Gastrocnemius medialis (tissue), 4 donors: ENCODE measurements at regions not wholly inside any gene's neighbourhood (a gene's known extent, or its start where the extent isn't known, plus 50 kb on each side); places are given as distances from the start of the nearest gene placed in this dataset.

Experiments
- POLR2A ChIP-seq, 2 donors: fragments of 450-650 bp; IDR thresholded peaks; one replicate each; pipeline ENCODE4 v1.6.1; 2017; ENCODE audit warnings: antibody characterized with exemption in 2 of 2, mild to moderate bottlenecking in 2 of 2, moderate library complexity in 2 of 2
- TF ChIP-seq, protein P1 (sequence below), 5 experiments: fragments of 450-650 bp in 3 of 5; fragments of 200-600 bp in 2 of 5; sonication (generic) in 2 of 5; IDR thresholded peaks in 4 of 5; conservative IDR thresholded peaks in 1 of 5; 1 replicate in 4 of 5; 2 replicates in 1 of 5; pipeline ENCODE4 v1.5.1; 2016 to 2019; ENCODE audit warnings: antibody characterized with exemption in 5 of 5, mild to moderate bottlenecking in 3 of 5, moderate library complexity in 3 of 5

DNA sequence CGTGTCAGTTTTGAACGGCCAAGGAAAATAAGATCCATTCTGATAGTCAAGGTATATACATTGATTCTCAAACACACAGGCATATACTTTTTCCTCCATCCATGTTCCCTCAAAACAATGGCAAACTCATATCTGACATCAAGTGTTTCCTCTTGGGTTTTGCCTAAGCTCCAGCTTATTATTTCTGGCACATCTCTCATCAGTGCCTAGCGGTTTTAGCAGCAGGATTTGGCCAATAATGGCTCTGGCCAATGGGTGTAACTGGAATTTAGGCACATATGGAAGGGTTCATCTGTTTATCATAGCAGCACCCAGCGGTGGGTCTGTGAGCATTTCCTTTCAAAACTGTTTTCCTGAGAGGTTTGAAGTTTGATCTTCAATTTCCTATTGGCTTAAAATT lies 161.6 kb upstream of the TLL1 start:
- TF ChIP-seq, protein P1, sequence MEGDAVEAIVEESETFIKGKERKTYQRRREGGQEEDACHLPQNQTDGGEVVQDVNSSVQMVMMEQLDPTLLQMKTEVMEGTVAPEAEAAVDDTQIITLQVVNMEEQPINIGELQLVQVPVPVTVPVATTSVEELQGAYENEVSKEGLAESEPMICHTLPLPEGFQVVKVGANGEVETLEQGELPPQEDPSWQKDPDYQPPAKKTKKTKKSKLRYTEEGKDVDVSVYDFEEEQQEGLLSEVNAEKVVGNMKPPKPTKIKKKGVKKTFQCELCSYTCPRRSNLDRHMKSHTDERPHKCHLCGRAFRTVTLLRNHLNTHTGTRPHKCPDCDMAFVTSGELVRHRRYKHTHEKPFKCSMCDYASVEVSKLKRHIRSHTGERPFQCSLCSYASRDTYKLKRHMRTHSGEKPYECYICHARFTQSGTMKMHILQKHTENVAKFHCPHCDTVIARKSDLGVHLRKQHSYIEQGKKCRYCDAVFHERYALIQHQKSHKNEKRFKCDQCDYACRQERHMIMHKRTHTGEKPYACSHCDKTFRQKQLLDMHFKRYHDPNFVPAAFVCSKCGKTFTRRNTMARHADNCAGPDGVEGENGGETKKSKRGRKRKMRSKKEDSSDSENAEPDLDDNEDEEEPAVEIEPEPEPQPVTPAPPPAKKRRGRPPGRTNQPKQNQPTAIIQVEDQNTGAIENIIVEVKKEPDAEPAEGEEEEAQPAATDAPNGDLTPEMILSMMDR (IDR thresholded peaks at IDR 0.05 in 4 of 5, conservative IDR thresholded peaks at IDR 0.05 in 1 of 5): no peak
- no peak for TF ChIP-seq POLR2A (IDR thresholded peaks at IDR 0.05)
